ENCODE measurements at regions not wholly inside any gene's neighbourhood (a gene's known extent, or its start where the extent isn't known, plus 50 kb on each side); places are given as distances from the start of the nearest gene placed in this dataset.
"Not testable (repeated sequence)": the region's sequence is repeated elsewhere in the genome, so short reads cannot be mapped to it uniquely, and the experiment has no call there.

GRCh38 chr2:120641366-120641771 is 94.3 kb upstream of the GLI2 start:
- DNase-seq, result no peak

- no peak for DNase-seq
Observed at GRCh38 chr2:120642646-120643045, 93.0 kb upstream of the GLI2 start.

- no peak for DNase-seq
Observed at GRCh38 chr2:120646994-120647393, 88.7 kb upstream of the GLI2 start.

GRCh38 chr2:120647487-120647886 is 88.2 kb upstream of the GLI2 start:
- DNase-seq, result no peak

GRCh38 chr2:120649381-120649780 is 86.3 kb upstream of the GLI2 start:
- not testable (repeated sequence) for DNase-seq

- no peak for DNase-seq
Observed at GRCh38 chr2:120650022-120650644, 85.5 kb upstream of the GLI2 start.

GRCh38 chr2:120651818-120652217 is 83.8 kb upstream of the GLI2 start:
- no peak for DNase-seq

- DNase-seq, result no peak
Observed at GRCh38 chr2:120653046-120653445, 82.6 kb upstream of the GLI2 start.

GRCh38 chr2:120653871-120654270 is 81.8 kb upstream of the GLI2 start:
- DNase-seq, result no peak

GRCh38 chr2:120654381-120655134 is 81.1 kb upstream of the GLI2 start:
- DNase-seq, result no peak

GRCh38 chr2:120656273-120656950 is 79.3 kb upstream of the GLI2 start:
- DNase-seq, result no peak

- no peak for DNase-seq
Observed at GRCh38 chr2:120658042-120658769, 77.5 kb upstream of the GLI2 start.

GRCh38 chr2:120658770-120659158 is 76.9 kb upstream of the GLI2 start:
- DNase-seq, result no peak

- no peak for DNase-seq
Observed at GRCh38 chr2:120659275-120659977, 76.2 kb upstream of the GLI2 start.

GRCh38 chr2:120660056-120660694 is 75.5 kb upstream of the GLI2 start:
- no peak for DNase-seq

- no peak for DNase-seq
Observed at GRCh38 chr2:120660771-120661459, 74.8 kb upstream of the GLI2 start.

GRCh38 chr2:120661551-120661950 is 74.1 kb upstream of the GLI2 start:
- no peak for DNase-seq

- no peak for DNase-seq
Observed at GRCh38 chr2:120662046-120662445, 73.6 kb upstream of the GLI2 start.

- DNase-seq, result no peak
Observed at GRCh38 chr2:120662746-120663145, 72.9 kb upstream of the GLI2 start.

GRCh38 chr2:120666433-120666832 is 69.2 kb upstream of the GLI2 start:
- no peak for DNase-seq

- DNase-seq, result no peak
Observed at GRCh38 chr2:120667981-120668380, 67.7 kb upstream of the GLI2 start.

Measured in T-helper 9 cell (primary cell).